ENCODE measurements at regions not wholly inside any gene's neighbourhood (a gene's known extent, or its start where the extent isn't known, plus 50 kb on each side); places are given as distances from the start of the nearest gene placed in this dataset.

GRCh38 chr13:38519229-38519911, 167.5 kb upstream of the FREM2 start:
- no peak for DNase-seq (ENCODE audit: low read depth in 2 of 2)

DNA sequence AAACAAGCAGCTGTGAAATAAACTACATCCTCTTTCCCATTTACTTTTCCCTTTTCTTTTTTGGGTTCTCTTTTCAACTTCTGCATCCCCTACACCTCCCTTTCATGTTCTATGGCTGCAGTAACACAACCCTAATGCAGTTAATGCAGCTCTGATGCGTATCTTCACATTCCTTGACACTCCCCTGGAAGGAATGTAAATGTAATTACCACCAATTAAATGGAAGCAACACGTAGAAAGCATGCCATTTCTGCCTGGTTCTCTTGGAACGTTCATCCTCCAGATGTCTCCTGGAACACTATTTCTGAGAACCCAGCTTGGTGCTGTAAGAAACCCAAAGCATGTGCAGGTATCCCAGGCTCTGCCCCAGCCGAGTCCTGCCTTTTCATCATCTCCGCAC, 166.8 kb upstream of the FREM2 start:
- no peak for DNase-seq (ENCODE audit: low read depth in 2 of 2)

DNA sequence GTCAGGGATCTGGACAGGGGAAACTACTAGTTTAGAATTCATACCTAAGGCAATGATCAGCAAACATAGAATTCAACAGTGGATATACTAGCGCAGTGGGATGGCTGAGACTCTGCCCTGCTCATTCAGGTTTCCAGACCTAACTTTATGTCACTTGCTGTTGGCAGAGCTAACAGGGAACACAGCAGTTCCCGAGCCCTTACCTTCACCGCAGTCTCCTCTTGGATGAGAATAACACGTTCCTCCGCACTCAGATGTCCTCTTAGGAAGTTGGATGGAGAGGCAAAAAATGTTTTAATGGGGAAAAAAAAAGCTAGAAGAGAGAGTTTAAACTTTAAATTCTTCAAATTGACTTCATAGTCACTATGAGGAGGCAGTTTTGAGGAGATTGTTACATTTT, 159.7 kb upstream of the FREM2 start:
- DNase-seq (ENCODE audit: low read depth in 2 of 2) = no peak

- no peak for DNase-seq (ENCODE audit: low read depth in 2 of 2)
These were observed 157.9 kb upstream of the FREM2 start for GRCh38 chr13:38528986-38529385.

- no peak for DNase-seq (ENCODE audit: low read depth in 2 of 2)
These were observed 156.4 kb upstream of the FREM2 start for GRCh38 chr13:38530492-38530891.

GRCh38 chr13:38535261-38535660, 151.6 kb upstream of the FREM2 start:
- no peak for DNase-seq (ENCODE audit: low read depth in 2 of 2)

DNA sequence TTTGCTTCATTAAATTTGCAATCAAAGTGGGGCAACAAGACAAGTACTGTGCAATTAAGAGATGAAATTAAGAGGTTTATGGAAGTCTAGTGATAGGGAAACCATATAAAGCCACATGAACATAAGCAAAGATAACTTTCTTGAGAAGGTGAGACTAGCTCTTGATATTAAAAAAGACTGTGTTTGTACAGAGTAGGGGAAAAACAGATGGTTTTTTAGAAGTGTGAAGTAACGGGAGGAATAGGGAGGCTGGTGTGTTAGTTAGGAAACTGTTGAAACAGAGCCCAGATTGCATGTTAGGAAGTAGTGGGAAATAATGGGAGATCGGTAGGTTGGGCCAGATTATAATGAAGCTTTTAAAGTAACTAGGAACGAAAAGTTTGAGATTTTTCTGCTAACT, 149.8 kb upstream of the FREM2 start:
- DNase-seq (ENCODE audit: low read depth in 2 of 2) = no peak

GRCh38 chr13:38538422-38538821, 148.5 kb upstream of the FREM2 start:
- no peak for DNase-seq (ENCODE audit: low read depth in 2 of 2)

- no peak for DNase-seq (ENCODE audit: low read depth in 2 of 2)
These were observed 147.2 kb upstream of the FREM2 start for GRCh38 chr13:38539632-38540031.

DNA sequence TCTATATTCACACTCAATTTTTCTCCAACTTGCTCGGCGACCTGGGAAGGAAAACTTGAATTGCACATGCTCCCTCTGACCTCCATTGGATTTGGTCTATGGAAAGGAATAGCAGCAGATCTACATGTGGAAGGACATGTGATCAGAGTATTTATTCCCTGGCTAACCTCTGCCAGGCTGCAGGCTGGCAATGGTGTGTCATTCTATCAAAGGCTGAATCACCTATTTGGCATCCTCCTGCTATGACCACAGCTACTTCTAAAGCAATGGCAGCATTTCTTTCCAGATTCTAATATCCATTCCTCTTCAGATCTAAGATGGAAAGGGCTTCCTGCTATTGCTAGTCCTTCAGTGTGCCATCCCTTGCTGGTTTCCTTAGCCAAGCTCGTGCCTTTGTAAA, 144.3 kb upstream of the FREM2 start:
- no peak for DNase-seq (ENCODE audit: low read depth in 2 of 2)

DNA sequence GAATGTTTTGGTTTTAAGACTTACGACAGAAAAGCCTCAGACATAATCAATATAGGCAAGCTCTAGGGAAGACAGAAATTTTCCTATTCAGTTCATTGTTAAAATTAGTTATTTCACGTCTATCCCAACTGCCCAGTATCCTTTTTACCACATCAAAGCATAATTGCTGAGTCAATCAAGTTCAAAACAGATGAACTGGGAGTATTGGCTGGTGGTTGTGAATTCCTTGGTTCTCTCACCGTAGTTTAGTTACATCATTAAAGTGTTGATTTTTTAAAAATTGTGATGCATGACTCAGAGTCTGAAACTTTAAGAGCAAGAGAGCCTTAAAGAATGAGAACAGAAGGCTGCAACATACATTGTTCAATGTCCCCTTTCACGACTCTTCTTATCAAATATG, 143.3 kb upstream of the FREM2 start:
- DNase-seq (ENCODE audit: low read depth in 2 of 2) = no peak

GRCh38 chr13:38563739-38564138, 123.1 kb upstream of the FREM2 start:
- no peak for DNase-seq (ENCODE audit: low read depth in 2 of 2)

DNA sequence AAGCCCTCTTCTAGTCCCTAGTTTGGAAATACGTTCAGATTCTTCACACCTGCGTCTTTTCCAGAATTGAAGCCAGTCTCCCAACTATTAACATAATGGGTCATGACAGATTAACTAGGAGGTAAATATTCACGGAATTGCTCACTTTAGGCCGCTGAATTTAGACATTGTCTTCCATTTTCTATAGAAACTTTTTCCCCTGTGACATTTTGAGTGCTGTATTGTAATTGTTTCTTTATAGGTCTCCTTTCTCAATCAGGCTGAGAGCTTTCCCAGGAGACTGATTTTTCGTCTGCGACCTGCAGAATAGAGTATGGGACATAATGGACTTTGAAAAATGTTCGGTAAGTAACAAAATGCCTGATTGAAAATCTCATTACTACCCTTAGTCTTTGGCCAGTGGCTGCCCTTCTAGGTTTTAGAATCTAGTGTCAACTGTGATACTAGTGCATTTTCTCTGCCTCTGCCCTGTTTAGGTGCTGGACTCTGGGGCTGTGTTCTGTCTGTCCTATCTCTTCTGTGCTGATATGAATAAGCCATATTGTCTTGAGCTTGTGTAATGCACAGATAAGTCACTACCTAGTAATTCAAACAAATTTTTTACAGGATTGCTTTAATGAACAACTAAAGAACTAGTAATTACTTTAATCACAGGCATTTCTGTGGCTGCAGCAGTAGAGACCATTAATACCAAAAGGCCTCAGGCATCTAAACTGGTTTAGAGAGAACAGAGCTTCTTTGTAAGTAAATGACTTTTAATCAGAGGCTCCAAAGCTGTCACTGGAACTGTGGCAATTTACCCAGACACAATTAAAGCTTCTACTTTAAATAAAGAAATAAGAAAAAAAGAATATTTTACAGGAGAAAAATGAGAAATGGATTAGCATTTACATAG, 122.4 kb upstream of the FREM2 start:
- no peak for DNase-seq (ENCODE audit: low read depth in 2 of 2)

GRCh38 chr13:38566023-38566422, 120.9 kb upstream of the FREM2 start:
- no peak for DNase-seq (ENCODE audit: low read depth in 2 of 2)

DNA sequence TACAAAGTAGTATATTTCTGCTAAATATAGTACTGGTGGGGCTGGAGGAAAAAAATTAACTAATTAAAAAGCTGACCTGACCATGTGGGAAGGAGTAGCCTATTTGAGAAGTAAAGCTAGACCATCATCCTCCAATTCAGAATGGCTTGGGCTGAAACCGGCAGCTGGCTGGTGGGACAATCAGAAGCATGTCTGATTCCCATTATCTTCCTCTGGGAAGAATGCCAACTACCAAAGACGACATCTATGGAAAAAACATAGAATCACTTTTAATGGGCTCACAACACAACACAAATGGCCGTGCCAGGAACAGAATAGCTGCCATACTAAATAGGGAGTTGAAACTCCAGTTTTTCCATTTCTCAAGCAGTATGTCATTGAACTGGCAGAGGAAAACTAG, 120.4 kb upstream of the FREM2 start:
- DNase-seq (ENCODE audit: low read depth in 2 of 2) = no peak

DNA sequence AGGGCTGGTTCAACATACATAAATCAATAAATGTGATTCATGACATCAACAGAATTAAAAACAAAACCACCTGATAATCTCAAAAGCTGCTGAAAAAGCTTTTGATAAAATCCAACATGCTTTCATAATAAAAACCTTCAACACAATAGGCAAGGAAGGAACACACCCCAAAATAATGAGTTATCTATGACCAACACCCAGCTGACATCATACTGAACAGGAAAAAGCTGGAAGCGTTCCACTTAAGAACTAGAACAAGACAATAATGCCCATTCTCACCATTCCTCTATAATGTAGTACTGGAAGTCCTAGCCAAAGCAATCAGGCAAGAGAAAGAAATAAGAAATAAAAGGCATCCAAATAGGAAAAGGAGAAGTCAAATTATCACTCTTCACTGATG, 116.2 kb upstream of the FREM2 start:
- DNase-seq (ENCODE audit: low read depth in 2 of 2) = no peak

DNA sequence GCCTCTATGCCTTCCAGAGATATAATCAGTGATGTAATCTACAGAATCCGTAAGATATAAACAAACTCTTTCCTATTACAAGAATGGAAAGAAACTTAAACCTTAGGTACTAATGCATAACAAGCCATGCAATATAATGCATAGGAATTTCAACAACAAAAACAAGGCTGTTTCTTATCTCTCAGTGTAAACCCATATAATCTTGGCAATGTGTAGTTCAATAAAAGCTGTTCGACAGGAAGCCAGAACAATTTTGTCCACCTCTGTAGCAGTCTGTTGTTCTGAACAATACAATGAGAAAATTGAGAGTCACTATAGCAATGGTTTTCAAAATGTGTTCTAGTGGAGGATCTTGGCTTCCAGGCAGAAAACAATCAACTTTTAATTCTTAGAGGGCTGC, 111.5 kb upstream of the FREM2 start:
- DNase-seq (ENCODE audit: low read depth in 2 of 2) = no peak

DNA sequence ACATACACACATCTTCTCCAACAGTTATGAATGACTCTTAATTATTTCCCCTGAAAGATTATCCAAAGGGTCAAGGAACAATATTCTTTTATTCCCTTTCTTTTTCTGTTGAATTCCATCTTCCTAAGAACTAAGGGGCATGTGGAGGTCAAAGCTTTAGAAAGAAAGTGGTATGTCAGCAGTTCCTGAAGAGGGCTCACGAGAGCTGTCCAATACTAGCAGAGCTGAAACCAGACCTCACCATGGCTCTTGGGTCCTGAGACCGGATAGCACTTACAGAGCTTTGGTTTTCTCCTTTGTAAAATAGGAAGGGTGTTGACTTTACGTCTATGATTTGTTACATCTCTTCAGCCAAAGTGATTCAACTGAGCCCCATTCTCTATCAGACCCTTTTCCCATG, 109.8 kb upstream of the FREM2 start:
- DNase-seq (ENCODE audit: low read depth in 2 of 2) = no peak

- no peak for DNase-seq (ENCODE audit: low read depth in 2 of 2)
These were observed 104.7 kb upstream of the FREM2 start for GRCh38 chr13:38582133-38582532.

DNA sequence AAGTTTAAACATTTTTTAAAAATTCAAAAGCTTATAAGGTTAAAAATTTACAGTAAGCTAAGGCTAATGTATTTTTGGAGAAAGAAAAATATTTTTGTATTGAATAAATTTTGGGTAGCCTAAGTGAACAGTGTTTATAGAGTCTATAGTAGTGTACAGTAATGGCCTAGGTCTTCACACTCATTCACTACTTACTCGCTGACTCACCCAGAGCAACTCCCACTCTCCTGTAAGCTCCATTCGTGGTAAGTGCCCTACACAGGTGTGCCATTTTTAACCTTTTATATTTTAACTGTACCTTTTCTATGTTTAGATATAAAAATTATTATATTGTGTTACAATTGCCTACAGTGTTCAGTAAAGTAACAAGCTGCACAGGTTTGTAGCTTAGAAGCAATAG, 96.6 kb upstream of the FREM2 start:
- no peak for DNase-seq (ENCODE audit: low read depth in 2 of 2)

DNA sequence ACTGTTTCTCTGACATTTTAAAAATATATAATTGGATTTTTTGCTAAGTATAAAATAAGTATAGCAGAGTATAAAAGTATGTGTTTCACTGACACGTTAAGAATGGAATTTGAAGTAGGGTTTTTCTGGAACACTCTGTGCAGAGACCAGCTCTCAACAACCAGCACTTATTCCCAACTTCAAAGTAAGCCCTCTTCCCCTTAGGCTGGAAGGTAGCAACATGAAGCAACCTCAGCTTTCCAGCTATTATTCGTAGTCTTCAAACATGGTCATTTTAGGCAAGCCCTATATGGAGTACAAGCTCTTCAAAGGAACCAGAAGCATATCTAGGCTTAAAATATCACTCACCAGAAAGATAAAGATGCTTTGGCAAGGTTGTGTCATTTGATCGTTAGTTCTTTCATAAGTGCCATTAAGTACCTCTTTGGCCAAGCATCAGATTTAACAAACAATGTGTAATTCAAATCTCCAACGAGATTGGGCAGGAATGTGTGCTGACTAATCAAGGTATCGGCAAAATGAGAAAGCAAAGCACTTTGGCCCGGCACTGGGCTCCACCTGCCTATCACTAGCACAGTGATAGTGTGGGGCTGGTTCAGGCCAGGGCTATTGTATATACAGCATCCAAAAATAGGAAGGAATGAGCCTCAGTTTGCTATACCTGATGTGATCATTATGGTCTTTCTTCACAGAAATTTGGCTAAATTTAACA, 95.9 kb upstream of the FREM2 start:
- no peak for DNase-seq (ENCODE audit: low read depth in 2 of 2)

DNA sequence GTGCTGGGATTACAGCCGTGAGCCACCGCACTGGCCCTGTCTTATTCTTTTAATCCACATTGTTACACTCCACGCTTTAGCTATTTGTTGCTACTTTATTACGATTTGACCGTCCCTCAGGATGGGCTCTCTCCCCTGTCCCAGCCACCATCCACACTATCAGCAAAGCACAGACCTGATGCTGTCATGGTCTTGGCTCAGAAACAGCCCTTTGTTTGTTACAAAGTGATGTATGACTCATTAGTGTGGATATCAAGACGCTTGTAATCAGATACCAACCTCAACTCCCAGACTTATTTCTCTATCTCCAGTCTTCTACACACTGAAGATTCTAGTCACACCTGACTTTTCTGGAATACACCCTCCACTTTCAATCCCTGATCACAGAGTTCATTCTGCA, 84.6 kb upstream of the FREM2 start:
- DNase-seq (ENCODE audit: low read depth in 2 of 2) = no peak
